HEK293 (cell line): ENCODE measurements at regions not wholly inside any gene's neighbourhood (a gene's known extent, or its start where the extent isn't known, plus 50 kb on each side); places are given as distances from the start of the nearest gene placed in this dataset.

Experiments used
- CTCF ChIP-seq: fragments of 450-650 bp; formaldehyde crosslinking; IDR thresholded peaks from 2 replicates; pipeline ENCODE4 v1.5.1; 2016; ENCODE audit warnings: missing biosample characterization, missing genetic modification characterization
- ZNF280C ChIP-seq: fragments of 450-650 bp; formaldehyde crosslinking; IDR thresholded peaks from 2 replicates; pipeline ENCODE4 v1.5.1; 2016; ENCODE audit warnings: missing biosample characterization, missing genetic modification characterization

GRCh38 chrX:103157496-103158316, 57.2 kb upstream of the BEX4 start:
- no peak for TF ChIP-seq ZNF280C (tag by site-specific recombination)
- no peak for TF ChIP-seq CTCF (tag by site-specific recombination)
